Gastrocnemius medialis (tissue), 4 donors: ENCODE measurements at regions not wholly inside any gene's neighbourhood (a gene's known extent, or its start where the extent isn't known, plus 50 kb on each side); places are given as distances from the start of the nearest gene placed in this dataset.

ENCODE experiments used
- ATAC-seq, 2 donors: fragments of 150-250 bp; one replicate each; pipeline ENCODE4 v1.9.1; 2016
- DNase-seq, 2 donors: peaks; one replicate each; pipeline ENCODE4 v3.0.0-alpha.2; 2019
- H3K27ac ChIP-seq, 4 donors: fragments of 200-600 bp; sonication (generic); 1 replicate in 1 of 4; 2 replicates in 3 of 4; pipeline ENCODE4 v1.5.1; 2016 to 2018; ENCODE audit warnings: mild to moderate bottlenecking in 2 of 4, moderate library complexity in 1 of 4
- H3K27me3 ChIP-seq, 3 donors: fragments of 200-600 bp; sonication (generic) in 2 of 3; 1 replicate in 1 of 3; 2 replicates in 2 of 3; pipeline versions ENCODE4 v1.5.1 to v1.6.0; 2016 to 2019; ENCODE audit warnings: mild to moderate bottlenecking in 1 of 3, moderate library complexity in 1 of 3
- H3K36me3 ChIP-seq, 2 donors: fragments of 200-600 bp; sonication (generic) in 1 of 2; one replicate each; pipeline ENCODE4 v1.5.1; 2017 to 2018
- H3K4me1 ChIP-seq, 2 donors: fragments of 200-600 bp; sonication (generic) in 1 of 2; one replicate each; pipeline ENCODE4 v1.5.1; 2016 to 2017; ENCODE audit warnings: mild to moderate bottlenecking in 2 of 2
- H3K4me3 ChIP-seq, 4 donors: fragments of 200-600 bp; sonication (generic) in 3 of 4; 1 replicate in 1 of 4; 2 replicates in 3 of 4; pipeline ENCODE4 v1.5.1; 2016 to 2019; ENCODE audit warnings: mild to moderate bottlenecking in 2 of 4
- H3K9me3 ChIP-seq, 3 donors: fragments of 200-600 bp; sonication (generic) in 2 of 3; 1 replicate in 1 of 3; 2 replicates in 2 of 3; pipeline ENCODE4 v1.5.1; 2016 to 2019
- CTCF ChIP-seq, 5 experiments: fragments of 450-650 bp in 3 of 5; fragments of 200-600 bp in 2 of 5; sonication (generic) in 2 of 5; IDR thresholded peaks in 4 of 5; conservative IDR thresholded peaks in 1 of 5; 1 replicate in 4 of 5; 2 replicates in 1 of 5; pipeline ENCODE4 v1.5.1; 2016 to 2019; ENCODE audit warnings: antibody characterized with exemption in 5 of 5, mild to moderate bottlenecking in 3 of 5, moderate library complexity in 3 of 5
- POLR2A ChIP-seq, 2 donors: fragments of 450-650 bp; IDR thresholded peaks; one replicate each; pipeline ENCODE4 v1.6.1; 2017; ENCODE audit warnings: antibody characterized with exemption in 2 of 2, mild to moderate bottlenecking in 2 of 2, moderate library complexity in 2 of 2
- in situ Hi-C, 4 donors: fragments of 200-750 bp; cut with MboI; loops; one replicate each; pipeline versions ENCODE4 v1.15.0 to v1.8.0; 2017; ENCODE audit warnings: low sequenced_read_pairs in 4 of 4
- intact Hi-C: fragments of 100-400 bp; cut with DNase I; formaldehyde crosslinking; loops from one replicate; pipeline ENCODE4 v1.15.1; 2023; ENCODE audit warnings: low total_unique reads

GRCh38 chr12:60872850-60873713 lies 1277.3 kb downstream of the SLC16A7 start:
- DNase-seq (no peak), ATAC-seq (no peak)
- no peaks in the 10 kb centered on the region for H3K27me3 ChIP-seq
- intact Hi-C loops, result no loop called here
- H3K9me3 ChIP-seq, result no peaks in the 10 kb centered on the region
- in situ Hi-C loops, result no loop called here
- TF ChIP-seq CTCF (IDR thresholded peaks at IDR 0.05 in 4 of 5, conservative IDR thresholded peaks at IDR 0.05 in 1 of 5) (no peak), POLR2A (IDR thresholded peaks at IDR 0.05) (no peak)
- H3K36me3 ChIP-seq, result no peaks in the 10 kb centered on the region
- H3K4me1 ChIP-seq, result no peaks in the 10 kb centered on the region
- H3K4me3 ChIP-seq, result no peak overlapping the region
- H3K27ac ChIP-seq, result no peak overlapping the region

- in situ Hi-C loops (no loop called here), intact Hi-C loops (no loop called here)
- H3K4me1 ChIP-seq, result no peaks in the 10 kb centered on the region
- ATAC-seq, result no peak
- H3K27ac ChIP-seq, result no peak overlapping the region
- no peaks in the 10 kb centered on the region for H3K27me3 ChIP-seq
- H3K4me3 ChIP-seq, result no peak overlapping the region
- no peak for DNase-seq
- no peaks in the 10 kb centered on the region for H3K36me3 ChIP-seq
- no peaks in the 10 kb centered on the region for H3K9me3 ChIP-seq
- TF ChIP-seq CTCF (IDR thresholded peaks at IDR 0.05 in 4 of 5, conservative IDR thresholded peaks at IDR 0.05 in 1 of 5), result no peak
- no peak for TF ChIP-seq POLR2A (IDR thresholded peaks at IDR 0.05)
These were observed 1278.3 kb downstream of the SLC16A7 start for GRCh38 chr12:60874091-60874490.

GRCh38 chr12:60920841-60921495 lies 1325.1 kb downstream of the SLC16A7 start:
- H3K36me3 ChIP-seq, result no peaks in the 10 kb centered on the region
- ATAC-seq (no peak), DNase-seq (no peak)
- H3K9me3 ChIP-seq, result no peaks in the 10 kb centered on the region
- H3K4me1 ChIP-seq, result no peaks in the 10 kb centered on the region
- H3K27ac ChIP-seq, result no peak overlapping the region
- H3K27me3 ChIP-seq, result no peaks in the 10 kb centered on the region
- no peak overlapping the region for H3K4me3 ChIP-seq
- in situ Hi-C loops, result no loop called here
- intact Hi-C loops, result no loop called here
- TF ChIP-seq POLR2A (IDR thresholded peaks at IDR 0.05), result no peak
- no peak for TF ChIP-seq CTCF (IDR thresholded peaks at IDR 0.05 in 4 of 5, conservative IDR thresholded peaks at IDR 0.05 in 1 of 5)

- ATAC-seq, result no peak
- Histone ChIP-seq H3K27ac (no peak overlapping the region), H3K36me3 (no peaks in the 10 kb centered on the region), H3K4me3 (no peak overlapping the region), H3K27me3 (no peaks in the 10 kb centered on the region), H3K9me3 (no peaks in the 10 kb centered on the region), H3K4me1 (no peaks in the 10 kb centered on the region)
- in situ Hi-C loops (no loop called here), intact Hi-C loops (no loop called here)
- no peak for DNase-seq
- TF ChIP-seq CTCF (IDR thresholded peaks at IDR 0.05 in 4 of 5, conservative IDR thresholded peaks at IDR 0.05 in 1 of 5) (no peak), POLR2A (IDR thresholded peaks at IDR 0.05) (no peak)
These were observed 1325.7 kb downstream of the SLC16A7 start for GRCh38 chr12:60921541-60921940.
